Left ventricle myocardium inferior (tissue), 1 donor: ENCODE measurements at regions not wholly inside any gene's neighbourhood (a gene's known extent, or its start where the extent isn't known, plus 50 kb on each side); places are given as distances from the start of the nearest gene placed in this dataset.
A peak's percentile ranks its signal among the peaks of the same experiment; 100 is the strongest.

ENCODE experiments used
- DNase-seq: peaks from one replicate; pipeline ENCODE4 v3.0.0-alpha.2; 2020
- H3K27ac ChIP-seq: fragments of 200-600 bp; replicated peaks from 2 replicates; pipeline ENCODE4 v1.8.0; 2021
- H3K27me3 ChIP-seq: fragments of 200-600 bp; 2 replicates; pipeline ENCODE4 v1.8.0; 2021; ENCODE audit warnings: low read depth
- H3K36me3 ChIP-seq: fragments of 200-600 bp; 2 replicates; pipeline ENCODE4 v1.8.0; 2021
- H3K4me1 ChIP-seq: fragments of 200-600 bp; 2 replicates; pipeline ENCODE4 v1.8.0; 2021
- H3K4me3 ChIP-seq: fragments of 200-600 bp; 2 replicates; pipeline ENCODE4 v1.8.0; 2021; ENCODE audit warnings: mild to moderate bottlenecking, moderate library complexity
- H3K9me3 ChIP-seq: fragments of 200-600 bp; replicated peaks from 2 replicates; pipeline ENCODE4 v1.8.0; 2021
- CTCF ChIP-seq: fragments of 200-600 bp; IDR thresholded peaks from 2 replicates; pipeline ENCODE4 v1.8.0; 2021; ENCODE audit warnings: antibody characterized with exemption, mild to moderate bottlenecking, borderline replicate concordance
- intact Hi-C: fragments of 100-400 bp; cut with micrococcal nuclease; formaldehyde crosslinking; loops from one replicate; pipeline ENCODE4 v1.11.0; 2022
- donor health status: DM: no; HTN: yes; CAD: no; lungs with severe emphysema.

- no peak for DNase-seq
- TF ChIP-seq CTCF, result no peak
- no peaks in the 10 kb centered on the region for H3K9me3 ChIP-seq
- H3K4me3 ChIP-seq, result no peak overlapping the region
- intact Hi-C loops, result no loop called here
- no peaks in the 10 kb centered on the region for H3K36me3 ChIP-seq
- H3K27me3 ChIP-seq, result peaks cover 31% of the 10 kb centered on the region
- H3K27ac ChIP-seq, result peak overlapping the region; percentile 6
- H3K4me1 ChIP-seq, result no peaks in the 10 kb centered on the region
These were observed 151.4 kb upstream of the MCTP2 start for GRCh38 chr15:94079968-94080367.

DNA sequence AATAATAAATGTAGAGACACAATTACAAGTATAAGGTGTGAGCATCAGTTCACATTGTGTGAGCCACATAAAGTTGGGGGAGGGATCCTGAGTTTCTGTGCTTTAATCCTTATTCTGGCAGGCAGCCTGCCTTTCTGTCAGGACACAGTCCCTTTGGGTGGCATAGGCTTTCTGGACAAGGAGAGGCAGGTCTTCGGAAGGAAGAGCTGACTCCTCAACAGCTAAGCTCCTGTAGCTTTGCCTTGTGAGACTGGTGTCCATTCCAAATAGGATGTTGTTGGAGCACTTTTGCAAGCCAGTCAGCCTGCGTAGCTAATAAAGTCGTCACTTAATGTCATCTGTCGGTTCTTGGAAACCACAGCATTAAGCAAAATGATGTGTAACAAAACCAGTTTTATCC, 151.9 kb upstream of the MCTP2 start:
- Histone ChIP-seq H3K36me3 (no peaks in the 10 kb centered on the region), H3K27ac (no peak overlapping the region), H3K27me3 (peaks cover 31% of the 10 kb centered on the region), H3K4me1 (peaks cover 3% of the 10 kb centered on the region), H3K4me3 (no peak overlapping the region), H3K9me3 (no peaks in the 10 kb centered on the region)
- no peak for DNase-seq
- intact Hi-C loops, result no loop called here
- no peak for TF ChIP-seq CTCF

DNA sequence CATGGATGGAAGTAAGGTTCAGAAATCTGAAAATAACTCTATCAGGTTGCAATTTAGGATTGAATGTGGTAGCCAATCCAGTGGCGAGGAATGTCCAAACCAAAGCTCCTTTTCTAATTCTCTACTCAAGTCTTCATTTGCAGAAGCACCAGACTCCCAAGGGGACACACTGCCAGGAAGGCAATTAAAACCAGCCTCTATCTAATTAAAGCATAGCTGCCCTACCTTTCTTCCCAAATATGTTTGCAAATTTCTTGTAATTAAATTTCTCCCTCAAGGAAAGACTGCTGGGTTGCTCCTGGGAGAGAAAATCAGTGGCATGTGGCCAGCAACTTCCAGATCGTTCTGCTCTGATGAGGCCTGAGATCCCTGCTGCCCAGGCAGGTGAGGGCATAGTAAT, 153.4 kb upstream of the MCTP2 start:
- Histone ChIP-seq H3K36me3 (no peaks in the 10 kb centered on the region), H3K9me3 (no peaks in the 10 kb centered on the region), H3K4me3 (no peak overlapping the region), H3K27me3 (peaks cover 38% of the 10 kb centered on the region), H3K27ac (no peak overlapping the region), H3K4me1 (peaks cover 3% of the 10 kb centered on the region)
- no peak for TF ChIP-seq CTCF
- intact Hi-C loops, result no loop called here
- DNase-seq, result no peak

GRCh38 chr15:94075349-94075748, 156.0 kb upstream of the MCTP2 start:
- H3K4me1 ChIP-seq, result peaks cover 3% of the 10 kb centered on the region
- DNase-seq, result peak; percentile 76
- no peak for TF ChIP-seq CTCF
- H3K9me3 ChIP-seq, result no peaks in the 10 kb centered on the region
- no peaks in the 10 kb centered on the region for H3K36me3 ChIP-seq
- peak overlapping the region; percentile 66 for H3K27ac ChIP-seq
- H3K27me3 ChIP-seq, result peaks cover 20% of the 10 kb centered on the region
- no peak overlapping the region for H3K4me3 ChIP-seq
- intact Hi-C loops, result no loop called here

DNA sequence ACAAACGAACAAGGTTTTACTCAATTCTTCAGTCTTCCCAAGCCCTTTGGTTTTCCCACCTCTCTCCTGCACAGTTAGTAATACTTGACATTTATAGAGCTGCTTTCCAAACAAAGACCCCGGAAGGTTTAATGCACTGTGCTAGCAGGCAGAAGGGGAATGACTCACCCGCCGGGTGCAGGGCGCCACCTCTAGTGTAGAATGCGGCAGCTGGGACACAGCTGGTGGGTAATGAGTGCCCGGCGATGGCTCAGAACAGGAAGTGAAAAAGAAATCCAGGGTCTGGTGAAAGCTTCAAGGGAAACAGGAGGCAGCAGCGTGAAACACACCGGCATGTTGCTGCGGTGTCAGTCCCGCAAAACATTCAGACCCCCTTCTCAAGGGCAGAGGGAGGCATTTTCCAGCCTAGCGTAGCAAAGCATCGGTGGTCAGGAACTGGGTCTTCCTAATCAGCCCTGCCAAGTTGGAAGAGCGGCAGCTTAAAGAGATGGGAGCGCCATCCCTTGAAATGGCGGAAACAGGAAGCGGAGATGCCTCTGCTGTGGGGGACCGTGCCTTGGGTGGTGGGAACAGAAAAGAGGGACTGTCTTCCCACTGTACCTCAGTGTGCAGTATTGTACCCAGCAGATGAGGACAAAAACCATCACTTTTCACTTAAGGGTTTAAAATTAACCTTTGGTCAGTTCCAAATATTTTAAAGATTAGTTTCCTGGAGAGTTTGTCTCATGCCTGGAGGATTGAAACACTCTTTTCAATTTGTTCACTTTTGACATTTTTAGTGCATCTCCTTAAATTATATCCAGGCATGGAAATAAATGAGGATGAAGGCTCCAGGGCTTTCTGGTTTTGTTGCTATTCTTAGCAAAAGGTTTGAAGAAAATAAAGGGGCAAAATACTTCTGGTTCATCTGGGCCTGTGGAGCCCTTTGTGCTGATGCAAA, 160.7 kb upstream of the MCTP2 start:
- Histone ChIP-seq H3K9me3 (peaks cover 27% of the 10 kb centered on the region), H3K27ac (no peak overlapping the region), H3K27me3 (peaks cover 18% of the 10 kb centered on the region), H3K36me3 (no peaks in the 10 kb centered on the region), H3K4me3 (no peak overlapping the region), H3K4me1 (peaks cover 3% of the 10 kb centered on the region)
- intact Hi-C loops, result no loop called here
- DNase-seq, result no peak
- TF ChIP-seq CTCF, result no peak
